ENCODE measurements at regions not wholly inside any gene's neighbourhood (a gene's known extent, or its start where the extent isn't known, plus 50 kb on each side); places are given as distances from the start of the nearest gene placed in this dataset.
A peak's percentile ranks its signal among the peaks of the same experiment; 100 is the strongest.

GRCh38 chr16:50887500-50888298 lies 145.8 kb downstream of the CYLD start:
- no peak overlapping the region for H3K27ac Mint-ChIP-seq
- H3K27me3 Mint-ChIP-seq: peaks cover 6% of the 10 kb centered on the region
- no peak overlapping the region for H3K4me3 Mint-ChIP-seq
- no peak for TF ChIP-seq CTCF (IDR thresholded peaks at IDR 0.05)
- H3K36me3 Mint-ChIP-seq (ENCODE audit: low read depth): no peaks in the 10 kb centered on the region
- DNase-seq (no peak), ATAC-seq (no peak)
- CTCF ChIA-PET: no interaction called here
- POLR2A ChIA-PET: no interaction called here
- H3K9me3 Mint-ChIP-seq: no peaks in the 10 kb centered on the region
- intact Hi-C loops (cut with micrococcal nuclease): no loop called here
- H3K4me1 Mint-ChIP-seq (ENCODE audit: low read depth): no peaks in the 10 kb centered on the region

GRCh38 chr16:50884066-50884860 lies 142.4 kb downstream of the CYLD start:
- peak; percentile 19 for TF ChIP-seq CTCF (IDR thresholded peaks at IDR 0.05)
- Mint-ChIP-seq H3K27me3 (peaks cover 8% of the 10 kb centered on the region), H3K36me3 (ENCODE audit: low read depth) (no peaks in the 10 kb centered on the region), H3K27ac (no peak overlapping the region), H3K9me3 (no peaks in the 10 kb centered on the region), H3K4me1 (ENCODE audit: low read depth) (no peaks in the 10 kb centered on the region), H3K4me3 (no peak overlapping the region)
- ChIA-PET POLR2A (no interaction called here), CTCF (interaction anchor here (0.9 to 1.7 kb wide), 7 partner anchors 8 to 393 kb away, joined by 3 to 7 read pairs (median 4); no protein-coding TSS in a partner anchor)
- intact Hi-C loops (cut with micrococcal nuclease): no loop called here
- ATAC-seq (no peak), DNase-seq (peak; percentile 40)

GRCh38 chr16:50881956-50882355 lies 140.1 kb downstream of the CYLD start:
- no peaks in the 10 kb centered on the region for H3K4me1 Mint-ChIP-seq (ENCODE audit: low read depth)
- H3K27ac Mint-ChIP-seq: no peak overlapping the region
- DNase-seq (no peak), ATAC-seq (no peak)
- ChIA-PET CTCF (no interaction called here), POLR2A (no interaction called here)
- TF ChIP-seq CTCF (IDR thresholded peaks at IDR 0.05): no peak
- no peak overlapping the region for H3K4me3 Mint-ChIP-seq
- no peaks in the 10 kb centered on the region for H3K36me3 Mint-ChIP-seq (ENCODE audit: low read depth)
- intact Hi-C loops (cut with micrococcal nuclease): no loop called here
- no peaks in the 10 kb centered on the region for H3K9me3 Mint-ChIP-seq
- peaks cover 16% of the 10 kb centered on the region for H3K27me3 Mint-ChIP-seq

- Mint-ChIP-seq H3K27me3 (peaks cover 16% of the 10 kb centered on the region), H3K36me3 (ENCODE audit: low read depth) (no peaks in the 10 kb centered on the region), H3K4me1 (ENCODE audit: low read depth) (no peaks in the 10 kb centered on the region), H3K4me3 (no peak overlapping the region), H3K9me3 (no peaks in the 10 kb centered on the region), H3K27ac (no peak overlapping the region)
- POLR2A ChIA-PET: no interaction called here
- ATAC-seq: no peak
- intact Hi-C loops (cut with micrococcal nuclease): no loop called here
- DNase-seq: no peak
- CTCF ChIA-PET: no interaction called here
- TF ChIP-seq CTCF (IDR thresholded peaks at IDR 0.05): no peak
These were observed 139.5 kb downstream of the CYLD start for GRCh38 chr16:50881331-50881830.

- CTCF ChIA-PET: no interaction called here
- H3K4me3 Mint-ChIP-seq: no peak overlapping the region
These were observed 139.0 kb downstream of the CYLD start for GRCh38 chr16:50880926-50881325.

More at GRCh38 chr16:50880926-50881325, 139.0 kb downstream of the CYLD start:
- POLR2A ChIA-PET: no interaction called here
- no peak for DNase-seq
- Mint-ChIP-seq H3K4me1 (ENCODE audit: low read depth) (no peaks in the 10 kb centered on the region), H3K36me3 (ENCODE audit: low read depth) (no peaks in the 10 kb centered on the region), H3K27ac (no peak overlapping the region), H3K27me3 (peaks cover 15% of the 10 kb centered on the region), H3K9me3 (no peaks in the 10 kb centered on the region)
- intact Hi-C loops (cut with micrococcal nuclease): no loop called here
- no peak for ATAC-seq
- no peak for TF ChIP-seq CTCF (IDR thresholded peaks at IDR 0.05)

Measured in activated CD8-positive, alpha-beta T cell treated with anti-CD3 and anti-CD28 coated beads for 36 hours (primary cell).